CD14-positive monocyte (primary cell): ENCODE measurements at regions not wholly inside any gene's neighbourhood (a gene's known extent, or its start where the extent isn't known, plus 50 kb on each side); places are given as distances from the start of the nearest gene placed in this dataset.

ENCODE experiments used
- DNase-seq, 3 donors: peaks; one replicate each; pipeline ENCODE4 v3.0.0-alpha.2; 2011 to 2022
- H2AFZ ChIP-seq: 2 replicates; pipeline ENCODE4 v1.6.0; 2012; ENCODE audit warnings: mild to moderate bottlenecking, low read depth, low read length, inconsistent platforms; ENCODE audit not compliant: insufficient read depth, poor library complexity, severe bottlenecking
- H3K27ac ChIP-seq, 2 donors: 1 replicate in 1 of 2; 2 replicates in 1 of 2; pipeline ENCODE4 v1.5.1; 2012 to 2013; ENCODE audit warnings: low read length in 2 of 2, control low read depth in 1 of 2, inconsistent platforms in 1 of 2, low read depth in 1 of 2, mild to moderate bottlenecking in 1 of 2
- H3K27me3 ChIP-seq, 2 donors: one replicate each; pipeline versions ENCODE4 v1.6.0 to v1.6.1; 2011 to 2013; ENCODE audit warnings: low read length in 2 of 2; ENCODE audit not compliant: control insufficient read depth in 2 of 2, insufficient read depth in 2 of 2
- H3K36me3 ChIP-seq, 2 donors: replicated peaks in 1 of 2; 1 replicate in 1 of 2; 2 replicates in 1 of 2; pipeline versions ENCODE4 v1.5.1 to v1.6.1; 2012 to 2013; ENCODE audit warnings: low read length in 2 of 2, control low read depth in 1 of 2, inconsistent platforms in 1 of 2, mild to moderate bottlenecking in 1 of 2; ENCODE audit not compliant: insufficient read depth in 2 of 2, control insufficient read depth in 1 of 2
- H3K4me1 ChIP-seq, 2 donors: 1 replicate in 1 of 2; 2 replicates in 1 of 2; pipeline versions ENCODE4 v1.5.1 to v1.6.1; 2012 to 2013; ENCODE audit warnings: low read length in 2 of 2, control low read depth in 1 of 2, inconsistent platforms in 1 of 2, mild to moderate bottlenecking in 1 of 2, moderate library complexity in 1 of 2; ENCODE audit not compliant: insufficient read depth in 2 of 2, control insufficient read depth in 1 of 2
- H3K4me2 ChIP-seq: replicated peaks from 2 replicates; pipeline ENCODE3; 2012; ENCODE audit warnings: low read length, moderate library complexity, mild to moderate bottlenecking; ENCODE audit not compliant: poor library complexity, severe bottlenecking; ENCODE audit errors: extremely low read depth
- H3K4me3 ChIP-seq, 3 experiments: fragments of 200-600 bp in 1 of 3; sonication (generic) in 1 of 3; replicated peaks in 1 of 3; 1 replicate in 2 of 3; 2 replicates in 1 of 3; pipeline ENCODE4 v1.5.1; 2011 to 2013; ENCODE audit warnings: low read length in 3 of 3, mild to moderate bottlenecking in 3 of 3, control low read depth in 2 of 3, low read depth in 2 of 3, inconsistent platforms in 1 of 3, moderate library complexity in 1 of 3
- H3K79me2 ChIP-seq: 2 replicates; pipeline ENCODE4 v1.6.0; 2012; ENCODE audit warnings: mild to moderate bottlenecking, control low read depth, inconsistent platforms, low read length, moderate library complexity; ENCODE audit not compliant: insufficient read depth
- H3K9ac ChIP-seq: 2 replicates; pipeline ENCODE4 v1.6.0; 2017; ENCODE audit warnings: low read length, mild to moderate bottlenecking; ENCODE audit not compliant: insufficient read depth, poor library complexity, severe bottlenecking
- H3K9me3 ChIP-seq, 2 donors: replicated peaks in 1 of 2; 1 replicate in 1 of 2; 2 replicates in 1 of 2; pipeline versions ENCODE4 v1.5.1 to v1.6.1; 2012 to 2013; ENCODE audit warnings: low read length in 2 of 2, control low read depth in 1 of 2; ENCODE audit not compliant: control insufficient read depth in 1 of 2, insufficient read depth in 1 of 2
- H4K20me1 ChIP-seq: 2 replicates; pipeline ENCODE4 v1.6.0; 2012; ENCODE audit warnings: mild to moderate bottlenecking, low read length, control low read depth, moderate library complexity; ENCODE audit not compliant: insufficient read depth
- H3K27ac Mint-ChIP-seq, 7 donors: one replicate each; pipeline ENCODE4 v1.8.0; 2020; ENCODE audit warnings: mild to moderate bottlenecking in 7 of 7, mixed read lengths in 7 of 7, moderate library complexity in 6 of 7, inconsistent platforms in 2 of 7
- H3K27me3 Mint-ChIP-seq, 3 donors: one replicate each; pipeline ENCODE4 v1.8.0; 2021 to 2022; ENCODE audit warnings: low read depth in 3 of 3, mild to moderate bottlenecking in 3 of 3, mixed read lengths in 3 of 3, moderate library complexity in 3 of 3, inconsistent platforms in 1 of 3
- H3K36me3 Mint-ChIP-seq, 2 donors: one replicate each; pipeline ENCODE4 v1.8.0; 2020; ENCODE audit warnings: mixed read lengths in 2 of 2, inconsistent platforms in 1 of 2, mild to moderate bottlenecking in 1 of 2
- H3K4me1 Mint-ChIP-seq: one replicate; pipeline ENCODE4 v1.8.0; 2020; ENCODE audit warnings: mild to moderate bottlenecking, mixed read lengths
- H3K4me3 Mint-ChIP-seq, 2 donors: one replicate each; pipeline ENCODE4 v1.8.0; 2020; ENCODE audit warnings: mild to moderate bottlenecking in 2 of 2, mixed read lengths in 2 of 2, moderate library complexity in 1 of 2
- H3K9me3 Mint-ChIP-seq, 7 donors: one replicate each; pipeline ENCODE4 v1.8.0; 2020 to 2022; ENCODE audit warnings: mixed read lengths in 7 of 7, mild to moderate bottlenecking in 6 of 7, moderate library complexity in 6 of 7, inconsistent platforms in 2 of 7
- CTCF ChIP-seq: fragments of 200-600 bp; IDR thresholded peaks from one replicate; pipeline ENCODE4 v1.8.0; 2022; ENCODE audit warnings: antibody characterized with exemption, mild to moderate bottlenecking
- WGBS: methylation state at CpG from one replicate; pipeline ENCODE4 v1.1.5; 2013; ENCODE audit warnings: missing lambda C conversion rate; ENCODE audit not compliant: insufficient coverage; 5-methylcytosine and 5-hydroxymethylcytosine counted together
- intact Hi-C, 2 donors: fragments of 100-400 bp; cut with micrococcal nuclease; formaldehyde crosslinking; loops; one replicate each; pipeline versions ENCODE4 v1.15.0 to v1.15.1; 2023

- Mint-ChIP-seq H3K4me1 (no peaks in the 10 kb centered on the region), H3K27ac (no peak overlapping the region), H3K36me3 (no peaks in the 10 kb centered on the region), H3K4me3 (no peak overlapping the region), H3K9me3 (peaks cover 0 to 3% (median 0%) of the 10 kb centered on the region in 7 donors), H3K27me3 (peaks cover 0 to 2% (median 0%) of the 10 kb centered on the region in 3 donors)
- no peaks in the 10 kb centered on the region for H3K4me1 ChIP-seq
- no peaks in the 10 kb centered on the region for H3K9me3 ChIP-seq
- H3K27me3 ChIP-seq = no peaks in the 10 kb centered on the region
- no peaks in the 10 kb centered on the region for H3K36me3 ChIP-seq
- H4K20me1 ChIP-seq = no peaks in the 10 kb centered on the region
- no peak overlapping the region for H3K9ac ChIP-seq
- TF ChIP-seq CTCF = no peak
- no peaks in the 10 kb centered on the region for H3K79me2 ChIP-seq
- no peak overlapping the region for H2AFZ ChIP-seq
- no CpG with 5 or more reads among the region's 1 CpG for WGBS
- no peak overlapping the region for H3K27ac ChIP-seq
- no peak overlapping the region for H3K4me3 ChIP-seq
- no peak overlapping the region for H3K4me2 ChIP-seq
- DNase-seq = no peak
- intact Hi-C loops = no loop called here
These were observed 186.7 kb upstream of the WDFY3 start for GRCh38 chr4:85153221-85153620.

GRCh38 chr4:85154591-85154990 is 188.1 kb upstream of the WDFY3 start:
- Mint-ChIP-seq H3K27me3 (peaks cover 0 to 2% (median 0%) of the 10 kb centered on the region in 3 donors), H3K4me1 (no peaks in the 10 kb centered on the region), H3K27ac (no peak overlapping the region), H3K9me3 (peaks cover 0 to 3% (median 0%) of the 10 kb centered on the region in 7 donors), H3K36me3 (no peaks in the 10 kb centered on the region), H3K4me3 (no peak overlapping the region)
- Histone ChIP-seq H3K27me3 (no peaks in the 10 kb centered on the region), H3K4me1 (no peaks in the 10 kb centered on the region), H3K4me2 (no peak overlapping the region), H3K79me2 (no peaks in the 10 kb centered on the region), H3K9ac (no peak overlapping the region), H2AFZ (no peak overlapping the region), H3K4me3 (no peak overlapping the region), H4K20me1 (no peaks in the 10 kb centered on the region), H3K27ac (no peak overlapping the region), H3K9me3 (no peaks in the 10 kb centered on the region), H3K36me3 (no peaks in the 10 kb centered on the region)
- no CpG with 5 or more reads among the region's 1 CpG for WGBS
- intact Hi-C loops = no loop called here
- no peak for TF ChIP-seq CTCF
- no peak for DNase-seq
